Mesendoderm (in vitro differentiated cells): ENCODE measurements at regions not wholly inside any gene's neighbourhood (a gene's known extent, or its start where the extent isn't known, plus 50 kb on each side); places are given as distances from the start of the nearest gene placed in this dataset.

Experiments used
- DNase-seq: peaks from one replicate; pipeline ENCODE4 v3.0.0; 2013
- H2AK5ac ChIP-seq: 2 replicates; pipeline ENCODE4 v1.6.1; 2013; ENCODE audit warnings: low read length, inconsistent platforms
- H2BK120ac ChIP-seq: 2 replicates; pipeline ENCODE4 v1.6.1; 2013; ENCODE audit warnings: low read depth, mild to moderate bottlenecking, low read length, moderate library complexity, mixed read lengths
- H2BK15ac ChIP-seq: replicated peaks from 2 replicates; pipeline ENCODE4 v1.6.1; 2013; ENCODE audit warnings: low read depth, mild to moderate bottlenecking, moderate library complexity
- H2BK5ac ChIP-seq: 2 replicates; pipeline ENCODE4 v1.6.1; 2013; ENCODE audit warnings: low read length, inconsistent platforms
- H3K18ac ChIP-seq: 2 replicates; pipeline ENCODE4 v1.6.1; 2013; ENCODE audit warnings: mild to moderate bottlenecking, low read length, mixed read lengths
- H3K23ac ChIP-seq: one replicate; pipeline ENCODE4 v1.6.1; 2013; ENCODE audit warnings: low read length
- H3K27ac ChIP-seq: 2 replicates; pipeline ENCODE4 v1.5.1; 2013; ENCODE audit warnings: low read depth, mild to moderate bottlenecking, inconsistent platforms, low read length, moderate library complexity
- H3K27me3 ChIP-seq: 2 replicates; pipeline ENCODE4 v1.6.1; 2013; ENCODE audit warnings: low read length, control low read depth, mild to moderate bottlenecking, inconsistent platforms; ENCODE audit not compliant: insufficient read depth, poor library complexity
- H3K36me3 ChIP-seq: 2 replicates; pipeline ENCODE4 v1.6.1; 2013; ENCODE audit warnings: low read length, inconsistent platforms; ENCODE audit not compliant: control insufficient read depth, insufficient read depth
- H3K4ac ChIP-seq: one replicate; pipeline ENCODE4 v1.6.1; 2013; ENCODE audit warnings: low read depth, mild to moderate bottlenecking, low read length, moderate library complexity
- H3K4me1 ChIP-seq: 2 replicates; pipeline ENCODE4 v1.6.1; 2013; ENCODE audit warnings: low read depth, low read length, inconsistent platforms; ENCODE audit not compliant: control insufficient read depth
- H3K4me2 ChIP-seq: 2 replicates; pipeline ENCODE4 v1.6.1; 2013; ENCODE audit warnings: low read length
- H3K4me3 ChIP-seq: 2 replicates; pipeline ENCODE4 v1.5.1; 2013; ENCODE audit warnings: mild to moderate bottlenecking, low read length
- H3K56ac ChIP-seq: one replicate; pipeline ENCODE4 v1.6.1; 2013; ENCODE audit warnings: low read length
- H3K79me1 ChIP-seq: 2 replicates; pipeline ENCODE4 v1.6.1; 2013; ENCODE audit warnings: low read length, inconsistent platforms
- H3K79me2 ChIP-seq: 2 replicates; pipeline ENCODE4 v1.6.1; 2013; ENCODE audit warnings: mild to moderate bottlenecking, low read length; ENCODE audit not compliant: control insufficient read depth, insufficient read depth
- H3K9ac ChIP-seq: 2 replicates; pipeline ENCODE4 v1.6.1; 2013; ENCODE audit warnings: low read length, inconsistent platforms
- H4K5ac ChIP-seq: one replicate; pipeline ENCODE4 v1.6.1; 2013; ENCODE audit warnings: low read length
- H4K8ac ChIP-seq: one replicate; pipeline ENCODE4 v1.6.1; 2013; ENCODE audit warnings: low read depth, mild to moderate bottlenecking, control low read depth, low read length, moderate library complexity
- WGBS: extraction: QIAGEN DNeasy Blood & Tissue Kit; methylation state at CpG from one replicate; pipeline ENCODE4 v1.1.7; 2013; ENCODE audit warnings: low lambda C conversion rate, missing lambda C conversion rate; ENCODE audit not compliant: insufficient coverage; ENCODE audit errors: extremely low coverage; 5-methylcytosine and 5-hydroxymethylcytosine counted together

GRCh38 chr4:171553961-171554360 lies 259.2 kb upstream of the GALNTL6 start:
- no peak overlapping the region for H3K56ac ChIP-seq
- no peak overlapping the region for H2BK5ac ChIP-seq
- no peak overlapping the region for H2BK120ac ChIP-seq
- H3K9ac ChIP-seq = no peak overlapping the region
- H3K4me3 ChIP-seq = no peak overlapping the region
- no peak overlapping the region for H3K18ac ChIP-seq
- H3K4me1 ChIP-seq = no peaks in the 10 kb centered on the region
- no peaks in the 10 kb centered on the region for H3K79me2 ChIP-seq
- H3K4ac ChIP-seq = no peak overlapping the region
- no peak overlapping the region for H3K4me2 ChIP-seq
- no peak overlapping the region for H4K8ac ChIP-seq
- no peak for DNase-seq
- H2BK15ac ChIP-seq = no peak overlapping the region
- H2AK5ac ChIP-seq = no peak overlapping the region
- H3K36me3 ChIP-seq = no peaks in the 10 kb centered on the region
- no peaks in the 10 kb centered on the region for H3K79me1 ChIP-seq
- H3K27ac ChIP-seq = no peak overlapping the region
- WGBS = no CpG with 5 or more reads among the region's 5 CpGs
- H3K23ac ChIP-seq = no peak overlapping the region
- no peak overlapping the region for H4K5ac ChIP-seq
- no peaks in the 10 kb centered on the region for H3K27me3 ChIP-seq

GRCh38 chr4:171542640-171543039 lies 270.6 kb upstream of the GALNTL6 start:
- H3K4me1 ChIP-seq = no peaks in the 10 kb centered on the region
- H3K79me2 ChIP-seq = no peaks in the 10 kb centered on the region
- H3K18ac ChIP-seq = no peak overlapping the region
- no peak overlapping the region for H3K4ac ChIP-seq
- no peak overlapping the region for H3K4me3 ChIP-seq
- H3K4me2 ChIP-seq = no peak overlapping the region
- H2BK15ac ChIP-seq = no peak overlapping the region
- H2AK5ac ChIP-seq = no peak overlapping the region
- H2BK5ac ChIP-seq = no peak overlapping the region
- H3K79me1 ChIP-seq = no peaks in the 10 kb centered on the region
- H3K9ac ChIP-seq = no peak overlapping the region
- no peak overlapping the region for H4K5ac ChIP-seq
- DNase-seq = no peak
- no peaks in the 10 kb centered on the region for H3K27me3 ChIP-seq
- H2BK120ac ChIP-seq = no peak overlapping the region
- no peak overlapping the region for H3K23ac ChIP-seq
- no peaks in the 10 kb centered on the region for H3K36me3 ChIP-seq
- no peak overlapping the region for H3K27ac ChIP-seq
- no peak overlapping the region for H4K8ac ChIP-seq
- no CpG with 5 or more reads among the region's 2 CpGs for WGBS
- H3K56ac ChIP-seq = no peak overlapping the region

DNA sequence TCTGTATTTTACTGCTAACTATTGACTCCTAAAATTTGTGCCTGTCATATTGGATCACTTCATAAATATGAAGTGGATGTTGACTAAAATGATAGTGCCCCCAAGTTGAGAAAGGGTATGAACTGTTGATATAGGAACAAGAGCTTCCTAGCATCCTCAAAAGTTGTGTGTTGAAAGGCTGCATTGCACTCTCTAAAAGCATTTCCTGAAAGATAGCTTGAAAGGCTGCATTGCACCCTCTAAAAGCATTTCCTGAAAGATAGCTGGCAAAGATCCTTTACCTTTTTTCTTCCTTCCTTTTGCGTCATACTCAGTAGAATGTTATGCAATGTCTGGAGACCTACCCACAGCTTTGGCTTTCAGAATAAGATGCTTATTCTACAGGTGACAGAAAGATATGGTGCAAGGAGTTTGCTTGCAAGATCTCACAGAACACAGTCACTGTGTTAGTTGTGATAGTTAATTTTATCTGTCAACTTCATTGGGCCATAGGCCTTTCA lies 274.6 kb upstream of the GALNTL6 start:
- Histone ChIP-seq H3K18ac (no peak overlapping the region), H3K56ac (no peak overlapping the region), H3K4me2 (no peak overlapping the region), H3K9ac (no peak overlapping the region), H3K27me3 (no peaks in the 10 kb centered on the region), H3K4ac (no peak overlapping the region), H2BK120ac (no peak overlapping the region), H3K4me1 (no peaks in the 10 kb centered on the region), H2BK5ac (no peak overlapping the region), H3K23ac (no peak overlapping the region), H4K5ac (no peak overlapping the region), H2BK15ac (no peak overlapping the region), H3K36me3 (no peaks in the 10 kb centered on the region), H3K79me2 (no peaks in the 10 kb centered on the region), H3K27ac (no peak overlapping the region), H2AK5ac (no peak overlapping the region), H3K79me1 (no peaks in the 10 kb centered on the region), H4K8ac (no peak overlapping the region), H3K4me3 (no peak overlapping the region)
- WGBS = no CpG with 5 or more reads among the region's 1 CpG
- DNase-seq = no peak

DNA sequence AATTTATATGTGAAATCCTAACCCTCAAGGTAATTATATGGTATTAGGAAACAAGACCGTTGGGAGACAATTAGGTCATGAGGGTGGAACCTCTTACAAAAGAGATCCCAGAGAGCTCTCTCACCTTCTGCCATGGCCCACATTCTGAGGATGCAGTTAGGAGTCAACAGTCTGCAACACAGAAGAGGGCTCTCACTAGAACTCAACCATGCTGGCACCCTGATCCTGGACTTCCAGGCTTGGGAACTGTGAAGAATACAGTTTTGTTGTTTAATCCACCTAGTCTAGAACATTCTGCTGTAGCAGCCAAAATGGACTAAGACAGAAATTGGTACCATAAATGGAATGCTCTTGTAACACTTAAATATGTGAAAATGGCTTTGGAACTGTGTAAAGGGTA lies 278.8 kb upstream of the GALNTL6 start:
- Histone ChIP-seq H3K4me1 (no peaks in the 10 kb centered on the region), H4K5ac (no peak overlapping the region), H3K56ac (no peak overlapping the region), H3K27ac (no peak overlapping the region), H2BK120ac (no peak overlapping the region), H2AK5ac (no peak overlapping the region), H4K8ac (no peak overlapping the region), H2BK15ac (no peak overlapping the region), H3K4me2 (no peak overlapping the region), H3K23ac (no peak overlapping the region), H3K9ac (no peak overlapping the region), H3K79me2 (no peaks in the 10 kb centered on the region), H3K79me1 (no peaks in the 10 kb centered on the region), H3K4me3 (no peak overlapping the region), H3K27me3 (no peaks in the 10 kb centered on the region), H3K4ac (no peak overlapping the region), H3K36me3 (no peaks in the 10 kb centered on the region), H3K18ac (no peak overlapping the region), H2BK5ac (no peak overlapping the region)
- WGBS = no CpG with 5 or more reads among the region's 1 CpG
- peak; percentile 26 for DNase-seq

- Histone ChIP-seq H2BK5ac (no peak overlapping the region), H3K4me3 (no peak overlapping the region), H4K8ac (no peak overlapping the region), H3K36me3 (no peaks in the 10 kb centered on the region), H2AK5ac (no peak overlapping the region), H3K27ac (no peak overlapping the region), H3K18ac (no peak overlapping the region), H3K4me1 (no peaks in the 10 kb centered on the region), H3K27me3 (no peaks in the 10 kb centered on the region), H3K4me2 (no peak overlapping the region), H3K23ac (no peak overlapping the region), H2BK15ac (no peak overlapping the region), H3K4ac (no peak overlapping the region), H3K79me2 (no peaks in the 10 kb centered on the region), H4K5ac (no peak overlapping the region), H3K9ac (no peak overlapping the region), H3K56ac (no peak overlapping the region), H2BK120ac (no peak overlapping the region), H3K79me1 (no peaks in the 10 kb centered on the region)
- WGBS = no CpG with 5 or more reads among the region's 2 CpGs
- peak; percentile 26 for DNase-seq
These were observed 280.2 kb upstream of the GALNTL6 start for GRCh38 chr4:171532968-171533367.

DNA sequence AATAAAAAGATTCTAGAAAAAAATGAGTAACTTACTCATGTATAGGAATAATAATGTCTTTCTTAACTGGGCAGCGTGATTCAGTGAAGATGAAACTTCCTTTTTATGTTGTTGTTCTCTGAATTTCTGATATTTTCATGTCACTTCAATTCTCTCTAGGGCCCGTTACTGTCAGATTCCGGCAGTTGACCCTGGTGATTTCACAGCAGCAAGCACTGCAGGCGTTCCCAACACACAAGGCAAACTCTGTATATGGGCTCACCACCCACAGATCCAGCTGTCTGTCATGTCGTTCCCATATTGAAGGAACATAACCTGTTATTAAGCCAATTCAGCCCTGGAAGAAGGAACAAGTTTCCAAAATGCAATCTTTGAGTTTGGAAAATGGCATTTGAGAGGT lies 288.3 kb upstream of the GALNTL6 start:
- no peak overlapping the region for H3K23ac ChIP-seq
- no peak overlapping the region for H2BK5ac ChIP-seq
- H3K4me3 ChIP-seq = no peak overlapping the region
- H3K56ac ChIP-seq = no peak overlapping the region
- no peak overlapping the region for H3K18ac ChIP-seq
- DNase-seq = no peak
- H3K4ac ChIP-seq = no peak overlapping the region
- H2AK5ac ChIP-seq = no peak overlapping the region
- H3K9ac ChIP-seq = no peak overlapping the region
- no CpG with 5 or more reads among the region's 5 CpGs for WGBS
- no peaks in the 10 kb centered on the region for H3K36me3 ChIP-seq
- H3K79me1 ChIP-seq = no peaks in the 10 kb centered on the region
- no peaks in the 10 kb centered on the region for H3K79me2 ChIP-seq
- no peak overlapping the region for H2BK15ac ChIP-seq
- H2BK120ac ChIP-seq = no peak overlapping the region
- H3K4me1 ChIP-seq = no peaks in the 10 kb centered on the region
- no peak overlapping the region for H3K4me2 ChIP-seq
- no peaks in the 10 kb centered on the region for H3K27me3 ChIP-seq
- H4K8ac ChIP-seq = no peak overlapping the region
- no peak overlapping the region for H4K5ac ChIP-seq
- H3K27ac ChIP-seq = no peak overlapping the region
